ENCODE measurements at regions not wholly inside any gene's neighbourhood (a gene's known extent, or its start where the extent isn't known, plus 50 kb on each side); places are given as distances from the start of the nearest gene placed in this dataset.
A peak's percentile ranks its signal among the peaks of the same experiment; 100 is the strongest.
"Not testable (repeated sequence)": the region's sequence is repeated elsewhere in the genome, so short reads cannot be mapped to it uniquely, and the experiment has no call there.

DNA sequence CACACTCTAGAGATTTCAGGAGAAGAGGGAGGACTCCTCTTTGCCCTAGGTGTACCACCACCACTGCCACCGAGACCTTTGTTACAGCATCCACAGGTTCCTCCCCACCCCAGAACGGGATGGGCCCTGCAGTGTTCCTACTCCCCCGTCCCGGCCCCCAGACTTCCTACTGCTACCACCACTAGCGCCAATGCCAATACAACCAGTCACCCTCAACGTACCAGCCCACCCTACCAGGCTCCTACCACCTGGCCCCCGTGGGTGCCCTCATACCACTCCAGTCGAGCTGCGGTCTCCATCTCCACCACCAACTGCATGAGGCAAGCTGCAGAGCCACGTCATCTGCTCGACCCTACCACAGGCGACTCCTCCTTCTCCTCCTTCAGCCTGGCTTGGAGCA lies 437.1 kb upstream of the ZNF337 start:
- DNase-seq (ENCODE audit: low read depth, low spot score), result not testable (repeated sequence)

- DNase-seq (ENCODE audit: low read depth, low spot score), result not testable (repeated sequence)
Measured at GRCh38 chr20:26120920-26121319, 424.3 kb upstream of the ZNF337 start.

DNA sequence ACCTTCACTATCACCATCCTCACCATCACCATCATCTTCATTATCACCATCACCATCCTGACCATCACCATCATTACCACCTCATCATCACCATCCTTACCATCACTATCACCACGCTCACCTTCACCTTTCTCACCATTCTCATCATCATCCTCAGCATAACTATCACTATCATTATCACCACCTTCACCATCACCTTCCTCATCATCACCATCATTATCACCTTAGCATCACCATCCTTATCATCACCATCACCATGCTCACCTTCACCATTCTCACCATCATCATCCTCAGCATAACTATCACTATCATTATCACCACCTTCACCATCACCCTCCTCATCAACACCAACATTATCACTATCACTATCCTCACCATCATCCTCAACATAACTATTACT lies 397.8 kb upstream of the ZNF337 start:
- DNase-seq (ENCODE audit: low read depth, low spot score), result not testable (repeated sequence)

DNA sequence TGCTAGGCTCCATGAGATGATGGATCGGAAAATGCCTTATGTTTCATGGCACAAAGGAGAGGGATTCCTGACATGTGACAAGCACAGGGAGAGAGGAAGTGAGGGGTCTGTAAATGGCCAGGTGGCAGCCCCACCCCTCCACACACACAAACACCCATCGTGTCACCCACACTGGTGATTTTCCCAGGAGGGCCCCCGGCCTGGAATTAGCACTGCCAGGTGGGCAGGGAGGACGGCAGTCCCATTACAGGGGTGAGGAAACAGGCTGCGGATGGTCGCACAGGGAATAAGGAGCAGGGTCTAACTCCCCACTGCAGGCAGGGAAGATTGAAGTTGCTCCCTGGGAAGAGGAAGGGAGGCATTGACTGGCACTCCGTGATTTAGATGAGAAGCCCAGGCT lies 395.3 kb upstream of the ZNF337 start:
- not testable (repeated sequence) for DNase-seq (ENCODE audit: low read depth, low spot score)

- DNase-seq (ENCODE audit: low read depth, low spot score), result not testable (repeated sequence)
Measured at GRCh38 chr20:26086195-26086594, 389.5 kb upstream of the ZNF337 start.

DNA sequence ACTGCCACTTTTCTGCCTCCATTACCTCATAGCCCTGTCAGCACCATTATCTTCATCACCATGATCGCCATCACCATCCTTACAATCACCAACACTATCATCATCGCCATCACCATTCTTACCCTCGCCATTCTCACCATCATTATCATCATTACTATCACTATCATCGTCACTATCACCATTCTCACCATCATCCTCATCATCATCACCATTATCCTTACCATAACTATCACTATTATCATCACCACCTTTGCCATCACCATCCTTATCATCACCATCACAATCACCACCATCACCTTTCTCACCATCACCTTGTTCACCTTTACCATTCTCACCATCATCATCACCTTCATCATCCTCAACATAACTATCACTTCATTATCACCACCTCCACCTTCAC lies 377.3 kb upstream of the ZNF337 start:
- DNase-seq (ENCODE audit: low read depth, low spot score), result not testable (repeated sequence)

DNA sequence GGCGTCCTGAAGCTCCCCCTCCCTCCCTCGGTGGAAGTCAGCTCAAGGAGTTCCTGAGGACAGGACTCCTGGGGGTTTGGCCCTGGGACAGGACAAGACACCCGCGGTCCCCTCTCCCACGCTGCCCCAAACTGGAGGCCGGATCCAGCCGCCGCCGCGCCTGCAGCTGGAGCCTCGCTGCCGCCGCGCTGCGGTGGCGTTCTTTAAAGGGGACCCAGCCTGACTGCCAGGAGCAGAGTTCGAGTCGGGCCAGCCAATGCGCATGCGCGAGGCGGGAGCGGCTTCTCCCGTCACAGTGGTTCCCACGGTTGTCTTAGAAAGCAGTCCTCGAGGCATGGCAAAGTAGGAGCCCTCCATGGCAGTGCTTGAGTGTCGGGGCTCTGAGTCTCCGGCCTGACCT lies 362.7 kb upstream of the ZNF337 start:
- DNase-seq (ENCODE audit: low read depth, low spot score), result not testable (repeated sequence)

DNA sequence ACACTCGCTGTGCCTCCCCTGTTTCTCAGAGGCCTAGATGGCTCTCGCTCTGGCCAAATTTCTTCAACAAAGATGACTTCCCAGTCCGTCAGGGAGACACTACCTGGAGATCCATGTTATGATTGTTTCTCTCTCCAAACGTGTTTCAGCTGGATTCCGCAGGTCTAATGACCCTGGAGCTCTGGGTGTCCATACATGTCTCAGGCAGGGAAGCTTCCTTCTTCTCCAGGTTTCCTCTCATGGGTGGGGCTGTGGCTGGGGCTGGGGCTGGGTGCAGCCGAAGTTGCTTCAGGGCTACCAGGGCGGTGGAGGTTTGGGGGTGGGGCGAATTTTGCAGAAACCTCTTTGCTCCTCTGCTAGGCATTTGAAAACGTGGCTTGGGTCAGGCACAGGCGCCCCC lies 361.8 kb upstream of the ZNF337 start:
- not testable (repeated sequence) for DNase-seq (ENCODE audit: low read depth, low spot score)

DNA sequence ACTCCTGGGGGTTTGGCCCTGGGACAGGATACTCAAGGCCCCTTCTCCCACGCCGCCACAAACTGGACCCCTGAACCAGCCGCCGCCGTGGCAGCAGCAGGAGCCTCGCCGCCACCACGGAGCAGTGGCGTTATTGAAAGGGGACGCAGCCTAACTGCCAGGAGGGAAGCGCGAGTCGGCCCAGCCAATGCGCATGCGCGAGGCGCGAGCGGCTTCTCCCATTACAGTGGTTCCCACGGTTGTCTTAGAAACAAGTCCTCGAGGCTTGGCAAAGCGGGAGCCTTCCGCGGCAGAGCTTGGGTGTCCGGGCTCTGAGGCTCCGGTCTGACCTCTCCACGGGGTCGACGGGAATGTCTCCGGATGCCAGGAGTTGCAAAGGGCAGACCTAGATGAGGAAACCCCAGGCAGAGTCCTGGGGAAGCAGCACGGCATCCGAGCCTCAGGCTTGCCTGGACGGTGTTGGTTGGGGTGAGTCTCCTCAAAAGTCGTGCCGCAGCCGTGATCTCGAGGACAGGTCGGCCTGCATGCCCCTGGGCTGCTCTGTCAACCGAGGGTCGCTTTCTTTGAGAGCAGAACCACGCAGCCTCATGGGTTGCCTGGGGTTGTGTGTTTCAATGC lies 360.6 kb upstream of the ZNF337 start:
- DNase-seq (ENCODE audit: low read depth, low spot score), result not testable (repeated sequence)

DNA sequence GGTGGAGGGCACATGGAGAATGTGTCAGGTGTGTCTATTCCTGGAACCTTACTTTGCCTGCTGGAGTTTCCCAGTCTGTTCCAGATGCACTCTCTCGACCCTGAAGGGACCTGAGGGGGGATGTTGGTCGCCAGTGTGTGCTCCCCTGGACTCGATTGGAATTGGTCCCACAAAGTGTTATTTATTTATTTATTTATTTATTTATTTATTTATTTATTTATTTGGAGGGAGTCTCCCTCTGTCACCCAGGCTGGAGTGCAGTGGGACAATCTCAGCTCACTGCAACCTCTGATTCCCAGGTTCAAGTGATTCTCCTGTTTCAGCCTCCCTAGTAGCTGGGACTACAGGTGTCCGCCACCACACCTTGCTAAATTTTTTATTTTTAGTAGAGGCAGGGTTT lies 329.1 kb upstream of the ZNF337 start:
- not testable (repeated sequence) for DNase-seq (ENCODE audit: low read depth, low spot score)

DNA sequence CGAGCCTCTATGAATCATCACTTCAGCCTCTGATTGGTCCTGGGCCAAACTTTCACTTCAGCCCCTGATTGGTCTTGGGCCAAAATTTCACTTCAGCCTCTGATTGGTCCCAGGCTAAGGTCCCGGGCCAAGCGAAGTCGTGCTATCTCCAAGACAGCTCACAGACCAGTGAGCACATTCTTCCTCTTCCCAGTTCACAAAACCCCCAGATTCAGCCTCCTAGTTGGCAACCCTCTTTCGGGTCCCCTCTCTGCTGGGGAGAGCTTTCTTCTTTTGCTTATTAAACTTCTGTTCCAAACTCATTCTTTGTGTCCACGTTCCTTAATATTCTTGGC lies 314.3 kb upstream of the ZNF337 start:
- not testable (repeated sequence) for DNase-seq (ENCODE audit: low read depth, low spot score)

DNA sequence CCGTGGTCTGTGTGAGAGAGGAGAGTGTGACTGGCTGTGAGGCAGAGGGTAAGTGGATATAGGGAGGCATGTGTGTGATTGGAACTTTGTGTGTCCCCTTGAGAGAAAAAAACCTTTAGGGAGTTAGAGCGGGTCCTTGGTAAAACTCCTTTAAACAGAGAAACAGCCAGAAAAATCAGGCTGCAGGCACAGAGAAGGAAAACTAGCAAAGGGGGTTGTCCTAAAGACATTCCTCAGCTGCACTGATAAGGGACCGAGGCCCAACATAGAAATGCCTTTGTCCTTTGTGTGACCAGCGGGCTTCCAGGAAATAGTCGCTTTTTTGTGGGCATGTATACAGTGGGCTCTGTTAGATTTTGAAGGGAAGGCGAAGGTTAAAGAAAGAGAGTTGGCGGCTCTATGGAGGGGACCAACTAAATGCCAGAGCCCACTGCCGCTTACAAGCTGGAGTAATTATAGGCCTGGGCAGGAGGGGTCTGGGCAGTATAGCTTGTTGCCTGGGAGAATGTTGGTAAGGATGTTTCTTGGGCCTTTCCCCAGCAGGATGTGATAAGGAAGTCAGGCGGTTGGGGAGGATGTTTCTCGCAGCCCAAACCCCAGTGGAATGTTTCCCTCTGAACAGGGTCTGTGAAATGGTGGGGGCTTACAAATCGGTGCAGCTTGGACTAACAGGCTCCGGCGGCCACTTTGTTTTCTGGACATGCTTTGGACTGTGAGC lies 313.7 kb upstream of the ZNF337 start:
- DNase-seq (ENCODE audit: low read depth, low spot score), result not testable (repeated sequence)

GRCh38 chr20:26009402-26010223 lies 313.0 kb upstream of the ZNF337 start:
- peak; percentile 59 for DNase-seq (ENCODE audit: low read depth, low spot score)

GRCh38 chr20:26008026-26008425 lies 311.4 kb upstream of the ZNF337 start:
- not testable (repeated sequence) for DNase-seq (ENCODE audit: low read depth, low spot score)

GRCh38 chr20:26006164-26006563 lies 309.5 kb upstream of the ZNF337 start:
- not testable (repeated sequence) for DNase-seq (ENCODE audit: low read depth, low spot score)

DNA sequence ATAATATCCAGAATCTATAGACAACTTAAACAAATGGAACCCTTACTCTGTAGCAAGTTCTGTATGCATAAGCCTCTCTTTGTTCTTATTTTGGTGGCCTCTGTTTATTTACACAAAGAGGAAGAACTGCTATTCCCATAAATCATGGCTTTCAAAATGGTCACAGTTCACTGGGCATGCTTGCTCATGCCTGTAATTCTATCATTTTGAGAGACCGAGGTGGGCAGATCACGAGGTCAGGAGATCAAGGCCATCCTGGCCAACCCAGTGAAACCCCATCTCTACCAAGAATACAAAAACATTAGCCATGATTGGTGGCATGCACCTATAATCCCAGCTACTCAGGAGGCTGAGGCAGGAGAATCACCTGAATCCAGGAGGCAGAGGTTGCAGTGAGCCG lies 307.3 kb upstream of the ZNF337 start:
- DNase-seq (ENCODE audit: low read depth, low spot score), result not testable (repeated sequence)

DNA sequence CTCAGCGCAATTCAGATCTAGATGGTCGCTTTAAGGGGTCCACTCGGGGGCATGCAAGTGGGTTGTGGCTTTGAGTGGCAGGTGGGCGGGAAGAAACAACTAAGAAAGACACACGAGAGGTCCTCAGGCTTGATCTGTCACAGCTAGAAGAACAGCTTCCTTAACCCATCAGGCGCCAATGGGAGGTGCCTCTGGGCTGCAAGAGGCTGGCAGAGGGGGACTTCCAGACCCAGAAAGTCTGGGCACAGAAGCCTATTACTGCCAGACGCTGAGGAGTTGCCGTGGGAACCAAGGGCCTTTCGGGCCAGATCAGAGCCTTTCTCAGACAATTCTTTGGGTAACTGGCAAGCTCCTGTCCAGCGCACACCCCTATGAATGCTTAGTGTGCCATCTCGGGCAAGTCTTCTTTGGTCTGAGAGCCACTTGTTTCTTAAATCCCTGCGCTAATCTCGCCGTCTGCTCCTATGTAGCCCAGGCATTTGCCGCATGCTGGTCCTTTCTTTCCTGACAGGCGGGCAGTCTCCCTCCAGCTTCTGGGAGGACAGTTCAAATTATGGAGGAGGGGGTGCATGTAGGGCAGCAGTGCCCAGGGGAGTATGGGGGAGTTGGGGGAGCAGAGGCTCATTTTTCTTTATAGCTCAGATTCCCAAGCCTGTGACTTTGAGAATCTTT lies 300.9 kb upstream of the ZNF337 start:
- not testable (repeated sequence) for DNase-seq (ENCODE audit: low read depth, low spot score)

DNA sequence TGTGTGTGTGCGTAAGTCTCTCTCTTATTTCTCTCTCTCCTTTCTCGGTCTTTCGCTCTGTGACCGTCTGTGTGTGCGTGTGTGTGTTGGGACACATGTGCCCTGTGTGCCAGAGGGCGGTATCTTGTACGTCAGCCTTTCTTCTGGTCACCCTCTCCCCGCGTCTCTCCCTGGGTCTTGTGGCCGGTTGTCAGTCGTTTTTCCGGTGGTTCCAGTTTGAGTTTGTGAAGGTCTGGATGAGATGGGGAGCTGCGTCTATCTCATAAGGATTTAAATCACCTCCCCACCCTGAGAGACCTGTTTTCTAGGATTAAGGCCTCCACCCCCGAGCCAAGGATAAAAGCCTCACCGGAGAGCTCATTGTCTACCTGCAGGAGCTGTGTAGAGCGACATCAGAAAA lies 295.5 kb upstream of the ZNF337 start:
- no peak for DNase-seq (ENCODE audit: low read depth, low spot score)

DNA sequence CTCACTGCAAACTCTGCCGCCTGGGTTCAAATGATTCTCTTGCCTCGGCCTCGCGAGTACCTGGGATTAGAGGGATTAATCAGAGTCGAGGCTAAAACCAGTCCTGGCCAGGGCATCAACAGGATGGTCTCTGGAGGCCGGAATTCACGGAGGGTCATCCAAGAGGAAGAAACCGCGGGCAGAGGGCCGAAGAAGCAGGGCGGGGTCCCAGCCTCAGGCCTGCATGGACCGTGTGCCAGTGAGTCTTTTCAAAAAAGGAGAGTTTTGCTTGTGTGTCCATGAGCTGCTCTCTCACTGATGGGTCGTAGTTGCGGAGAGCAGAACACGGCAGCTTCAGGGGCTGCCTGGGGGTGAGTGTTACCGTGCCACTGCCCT lies 295.1 kb upstream of the ZNF337 start:
- DNase-seq (ENCODE audit: low read depth, low spot score), result no peak

DNA sequence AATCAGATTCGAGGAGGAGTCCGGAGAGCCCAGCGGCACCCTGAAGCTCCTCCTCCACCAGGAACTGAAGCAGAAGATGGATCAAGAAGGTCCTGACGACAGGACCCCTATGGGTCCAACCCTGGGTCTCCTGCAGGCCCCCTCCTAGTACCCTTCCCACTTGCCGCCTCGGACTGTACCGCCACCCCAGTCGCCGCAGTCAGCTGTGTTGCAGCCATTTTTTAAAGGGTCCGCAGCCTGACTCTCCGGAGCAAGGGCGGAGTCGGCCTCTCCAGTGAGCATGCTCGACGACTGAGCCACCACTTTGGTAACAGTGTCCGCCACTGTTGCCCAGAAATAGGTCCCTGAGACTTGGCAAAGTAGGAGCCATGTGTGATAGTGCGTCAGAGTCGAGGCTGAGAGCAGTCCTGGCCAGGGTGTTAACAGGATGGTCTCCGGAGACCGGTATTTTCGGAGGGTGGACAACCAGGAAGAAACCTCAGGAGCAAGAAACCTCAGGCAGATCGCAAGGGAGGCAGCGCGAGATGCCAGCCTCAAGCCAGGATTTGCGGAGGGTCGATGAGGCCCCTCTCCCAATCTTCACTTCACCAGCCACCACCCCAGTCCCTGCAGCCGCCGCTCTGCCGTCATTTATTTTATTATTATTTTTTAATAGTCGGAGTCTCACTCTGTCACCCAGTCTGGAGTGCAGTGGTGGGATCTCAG lies 294.6 kb upstream of the ZNF337 start:
- DNase-seq (ENCODE audit: low read depth, low spot score), result no peak

GRCh38 chr20:25989686-25990085 lies 293.0 kb upstream of the ZNF337 start:
- not testable (repeated sequence) for DNase-seq (ENCODE audit: low read depth, low spot score)

Measured in smooth muscle cell of the brain vasculature (primary cell).